Vagina (tissue), 2 donors: ENCODE measurements at regions not wholly inside any gene's neighbourhood (a gene's known extent, or its start where the extent isn't known, plus 50 kb on each side); places are given as distances from the start of the nearest gene placed in this dataset.

Experiments used
- POLR2A ChIP-seq, 2 donors: fragments of 450-650 bp; IDR thresholded peaks; one replicate each; pipeline ENCODE4 v1.6.1; 2017; ENCODE audit warnings: antibody characterized with exemption in 2 of 2, mild to moderate bottlenecking in 2 of 2, moderate library complexity in 2 of 2
- POLR2AphosphoS5 ChIP-seq, 2 donors: sonication (generic); formaldehyde crosslinking; IDR thresholded peaks; one replicate each; pipeline ENCODE4 v1.9.0; 2017; ENCODE audit warnings: antibody characterized with exemption in 2 of 2, mild to moderate bottlenecking in 2 of 2, low read depth in 1 of 2; ENCODE audit not compliant: insufficient read depth in 1 of 2
- TF ChIP-seq, protein P1 (sequence below), 3 experiments: fragments of 450-650 bp in 2 of 3; fragments of 200-600 bp in 1 of 3; sonication (generic) in 1 of 3; IDR thresholded peaks; one replicate each; pipeline ENCODE4 v1.5.1; 2017 to 2019; ENCODE audit warnings: antibody characterized with exemption in 3 of 3, mild to moderate bottlenecking in 2 of 3, moderate library complexity in 2 of 3

DNA sequence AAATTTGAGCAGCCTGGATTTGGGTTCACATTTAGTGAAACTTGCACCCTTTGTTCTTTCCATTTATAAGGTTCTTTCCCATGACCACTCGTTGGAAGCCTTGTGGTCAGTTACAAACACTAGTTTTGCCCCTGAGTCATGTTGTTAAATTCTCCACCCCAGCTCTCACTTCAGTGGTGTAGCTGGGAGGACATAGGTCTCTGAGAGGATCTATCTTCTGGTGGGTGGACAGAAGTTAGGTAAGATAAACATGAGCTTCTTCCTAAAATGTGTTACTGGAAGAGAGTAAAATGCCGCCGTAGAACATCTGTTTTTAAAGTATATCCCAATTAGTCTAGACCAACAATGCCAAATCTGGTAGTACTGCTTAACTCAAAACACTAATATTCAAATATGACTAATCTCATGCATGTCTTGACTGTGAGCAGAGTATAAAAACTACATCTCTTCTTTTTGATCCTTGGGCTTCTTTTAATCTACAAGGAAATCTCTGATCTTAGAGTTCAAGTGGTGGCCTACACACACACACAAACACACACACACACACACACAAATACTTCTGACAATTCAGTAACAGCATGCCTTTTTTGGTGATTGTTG lies 162.6 kb upstream of the FN1 start:
- TF ChIP-seq, protein P1, sequence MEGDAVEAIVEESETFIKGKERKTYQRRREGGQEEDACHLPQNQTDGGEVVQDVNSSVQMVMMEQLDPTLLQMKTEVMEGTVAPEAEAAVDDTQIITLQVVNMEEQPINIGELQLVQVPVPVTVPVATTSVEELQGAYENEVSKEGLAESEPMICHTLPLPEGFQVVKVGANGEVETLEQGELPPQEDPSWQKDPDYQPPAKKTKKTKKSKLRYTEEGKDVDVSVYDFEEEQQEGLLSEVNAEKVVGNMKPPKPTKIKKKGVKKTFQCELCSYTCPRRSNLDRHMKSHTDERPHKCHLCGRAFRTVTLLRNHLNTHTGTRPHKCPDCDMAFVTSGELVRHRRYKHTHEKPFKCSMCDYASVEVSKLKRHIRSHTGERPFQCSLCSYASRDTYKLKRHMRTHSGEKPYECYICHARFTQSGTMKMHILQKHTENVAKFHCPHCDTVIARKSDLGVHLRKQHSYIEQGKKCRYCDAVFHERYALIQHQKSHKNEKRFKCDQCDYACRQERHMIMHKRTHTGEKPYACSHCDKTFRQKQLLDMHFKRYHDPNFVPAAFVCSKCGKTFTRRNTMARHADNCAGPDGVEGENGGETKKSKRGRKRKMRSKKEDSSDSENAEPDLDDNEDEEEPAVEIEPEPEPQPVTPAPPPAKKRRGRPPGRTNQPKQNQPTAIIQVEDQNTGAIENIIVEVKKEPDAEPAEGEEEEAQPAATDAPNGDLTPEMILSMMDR (IDR thresholded peaks at IDR 0.05), result no peak
- TF ChIP-seq POLR2AphosphoS5 (IDR thresholded peaks at IDR 0.05; ENCODE audit: insufficient read depth in 1 of 2, low read depth in 1 of 2) (no peak), POLR2A (IDR thresholded peaks at IDR 0.05) (no peak)
